CD14-positive monocyte (primary cell): ENCODE measurements at regions not wholly inside any gene's neighbourhood (a gene's known extent, or its start where the extent isn't known, plus 50 kb on each side); places are given as distances from the start of the nearest gene placed in this dataset.

Experiments
- DNase-seq, 3 donors: peaks; one replicate each; pipeline ENCODE4 v3.0.0-alpha.2; 2011 to 2022
- H2AFZ ChIP-seq: 2 replicates; pipeline ENCODE4 v1.6.0; 2012; ENCODE audit warnings: mild to moderate bottlenecking, low read depth, low read length, inconsistent platforms; ENCODE audit not compliant: insufficient read depth, poor library complexity, severe bottlenecking
- H3K27ac ChIP-seq, 2 donors: 1 replicate in 1 of 2; 2 replicates in 1 of 2; pipeline ENCODE4 v1.5.1; 2012 to 2013; ENCODE audit warnings: low read length in 2 of 2, control low read depth in 1 of 2, inconsistent platforms in 1 of 2, low read depth in 1 of 2, mild to moderate bottlenecking in 1 of 2
- H3K27me3 ChIP-seq, 2 donors: one replicate each; pipeline versions ENCODE4 v1.6.0 to v1.6.1; 2011 to 2013; ENCODE audit warnings: low read length in 2 of 2; ENCODE audit not compliant: control insufficient read depth in 2 of 2, insufficient read depth in 2 of 2
- H3K36me3 ChIP-seq, 2 donors: replicated peaks in 1 of 2; 1 replicate in 1 of 2; 2 replicates in 1 of 2; pipeline versions ENCODE4 v1.5.1 to v1.6.1; 2012 to 2013; ENCODE audit warnings: low read length in 2 of 2, control low read depth in 1 of 2, inconsistent platforms in 1 of 2, mild to moderate bottlenecking in 1 of 2; ENCODE audit not compliant: insufficient read depth in 2 of 2, control insufficient read depth in 1 of 2
- H3K4me1 ChIP-seq, 2 donors: 1 replicate in 1 of 2; 2 replicates in 1 of 2; pipeline versions ENCODE4 v1.5.1 to v1.6.1; 2012 to 2013; ENCODE audit warnings: low read length in 2 of 2, control low read depth in 1 of 2, inconsistent platforms in 1 of 2, mild to moderate bottlenecking in 1 of 2, moderate library complexity in 1 of 2; ENCODE audit not compliant: insufficient read depth in 2 of 2, control insufficient read depth in 1 of 2
- H3K4me2 ChIP-seq: replicated peaks from 2 replicates; pipeline ENCODE3; 2012; ENCODE audit warnings: low read length, moderate library complexity, mild to moderate bottlenecking; ENCODE audit not compliant: poor library complexity, severe bottlenecking; ENCODE audit errors: extremely low read depth
- H3K4me3 ChIP-seq, 3 experiments: fragments of 200-600 bp in 1 of 3; sonication (generic) in 1 of 3; replicated peaks in 1 of 3; 1 replicate in 2 of 3; 2 replicates in 1 of 3; pipeline ENCODE4 v1.5.1; 2011 to 2013; ENCODE audit warnings: low read length in 3 of 3, mild to moderate bottlenecking in 3 of 3, control low read depth in 2 of 3, low read depth in 2 of 3, inconsistent platforms in 1 of 3, moderate library complexity in 1 of 3
- H3K79me2 ChIP-seq: 2 replicates; pipeline ENCODE4 v1.6.0; 2012; ENCODE audit warnings: mild to moderate bottlenecking, control low read depth, inconsistent platforms, low read length, moderate library complexity; ENCODE audit not compliant: insufficient read depth
- H3K9ac ChIP-seq: 2 replicates; pipeline ENCODE4 v1.6.0; 2017; ENCODE audit warnings: low read length, mild to moderate bottlenecking; ENCODE audit not compliant: insufficient read depth, poor library complexity, severe bottlenecking
- H3K9me3 ChIP-seq, 2 donors: replicated peaks in 1 of 2; 1 replicate in 1 of 2; 2 replicates in 1 of 2; pipeline versions ENCODE4 v1.5.1 to v1.6.1; 2012 to 2013; ENCODE audit warnings: low read length in 2 of 2, control low read depth in 1 of 2; ENCODE audit not compliant: control insufficient read depth in 1 of 2, insufficient read depth in 1 of 2
- H4K20me1 ChIP-seq: 2 replicates; pipeline ENCODE4 v1.6.0; 2012; ENCODE audit warnings: mild to moderate bottlenecking, low read length, control low read depth, moderate library complexity; ENCODE audit not compliant: insufficient read depth
- H3K27ac Mint-ChIP-seq, 7 donors: one replicate each; pipeline ENCODE4 v1.8.0; 2020; ENCODE audit warnings: mild to moderate bottlenecking in 7 of 7, mixed read lengths in 7 of 7, moderate library complexity in 6 of 7, inconsistent platforms in 2 of 7
- H3K27me3 Mint-ChIP-seq, 3 donors: one replicate each; pipeline ENCODE4 v1.8.0; 2021 to 2022; ENCODE audit warnings: low read depth in 3 of 3, mild to moderate bottlenecking in 3 of 3, mixed read lengths in 3 of 3, moderate library complexity in 3 of 3, inconsistent platforms in 1 of 3
- H3K36me3 Mint-ChIP-seq, 2 donors: one replicate each; pipeline ENCODE4 v1.8.0; 2020; ENCODE audit warnings: mixed read lengths in 2 of 2, inconsistent platforms in 1 of 2, mild to moderate bottlenecking in 1 of 2
- H3K4me1 Mint-ChIP-seq: one replicate; pipeline ENCODE4 v1.8.0; 2020; ENCODE audit warnings: mild to moderate bottlenecking, mixed read lengths
- H3K4me3 Mint-ChIP-seq, 2 donors: one replicate each; pipeline ENCODE4 v1.8.0; 2020; ENCODE audit warnings: mild to moderate bottlenecking in 2 of 2, mixed read lengths in 2 of 2, moderate library complexity in 1 of 2
- H3K9me3 Mint-ChIP-seq, 7 donors: one replicate each; pipeline ENCODE4 v1.8.0; 2020 to 2022; ENCODE audit warnings: mixed read lengths in 7 of 7, mild to moderate bottlenecking in 6 of 7, moderate library complexity in 6 of 7, inconsistent platforms in 2 of 7
- WGBS: methylation state at CpG from one replicate; pipeline ENCODE4 v1.1.5; 2013; ENCODE audit warnings: missing lambda C conversion rate; ENCODE audit not compliant: insufficient coverage; 5-methylcytosine and 5-hydroxymethylcytosine counted together
- intact Hi-C, 2 donors: fragments of 100-400 bp; cut with micrococcal nuclease; formaldehyde crosslinking; loops; one replicate each; pipeline versions ENCODE4 v1.15.0 to v1.15.1; 2023
- TF ChIP-seq, protein P1 (sequence below): fragments of 200-600 bp; IDR thresholded peaks from one replicate; pipeline ENCODE4 v1.8.0; 2022; ENCODE audit warnings: antibody characterized with exemption, mild to moderate bottlenecking

DNA sequence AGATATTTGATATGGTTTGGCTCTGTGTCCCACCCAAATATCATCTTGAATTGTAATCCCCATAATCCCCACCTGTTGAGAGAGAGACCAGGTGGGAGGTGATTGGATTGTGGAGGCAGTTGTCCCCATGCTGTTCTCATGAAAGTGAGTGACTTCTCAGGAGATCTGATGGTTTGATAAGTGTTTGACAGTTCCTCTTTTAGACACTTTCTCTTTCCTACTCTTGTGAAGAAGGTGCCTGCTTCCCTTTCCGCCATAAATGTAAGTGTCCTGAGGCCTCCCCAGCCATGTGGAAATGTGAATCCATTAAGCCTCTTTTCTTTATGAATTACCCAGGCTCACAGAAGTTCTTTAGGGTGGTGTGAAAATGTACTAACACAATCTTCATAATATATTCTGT lies 1404.0 kb upstream of the ADGRB3 start:
- intact Hi-C loops: no loop called here
- Mint-ChIP-seq H3K4me1 (no peaks in the 10 kb centered on the region), H3K36me3 (no peaks in the 10 kb centered on the region), H3K27ac (no peak overlapping the region), H3K4me3 (no peak overlapping the region), H3K27me3 (no peaks in the 10 kb centered on the region), H3K9me3 (peaks cover 0 to 2% (median 0%) of the 10 kb centered on the region in 7 donors)
- H3K79me2 ChIP-seq: no peaks in the 10 kb centered on the region
- no peak overlapping the region for H2AFZ ChIP-seq
- no peak overlapping the region for H3K27ac ChIP-seq
- H4K20me1 ChIP-seq: no peaks in the 10 kb centered on the region
- TF ChIP-seq, protein P1, sequence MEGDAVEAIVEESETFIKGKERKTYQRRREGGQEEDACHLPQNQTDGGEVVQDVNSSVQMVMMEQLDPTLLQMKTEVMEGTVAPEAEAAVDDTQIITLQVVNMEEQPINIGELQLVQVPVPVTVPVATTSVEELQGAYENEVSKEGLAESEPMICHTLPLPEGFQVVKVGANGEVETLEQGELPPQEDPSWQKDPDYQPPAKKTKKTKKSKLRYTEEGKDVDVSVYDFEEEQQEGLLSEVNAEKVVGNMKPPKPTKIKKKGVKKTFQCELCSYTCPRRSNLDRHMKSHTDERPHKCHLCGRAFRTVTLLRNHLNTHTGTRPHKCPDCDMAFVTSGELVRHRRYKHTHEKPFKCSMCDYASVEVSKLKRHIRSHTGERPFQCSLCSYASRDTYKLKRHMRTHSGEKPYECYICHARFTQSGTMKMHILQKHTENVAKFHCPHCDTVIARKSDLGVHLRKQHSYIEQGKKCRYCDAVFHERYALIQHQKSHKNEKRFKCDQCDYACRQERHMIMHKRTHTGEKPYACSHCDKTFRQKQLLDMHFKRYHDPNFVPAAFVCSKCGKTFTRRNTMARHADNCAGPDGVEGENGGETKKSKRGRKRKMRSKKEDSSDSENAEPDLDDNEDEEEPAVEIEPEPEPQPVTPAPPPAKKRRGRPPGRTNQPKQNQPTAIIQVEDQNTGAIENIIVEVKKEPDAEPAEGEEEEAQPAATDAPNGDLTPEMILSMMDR: no peak
- H3K27me3 ChIP-seq: no peaks in the 10 kb centered on the region
- H3K4me1 ChIP-seq: no peaks in the 10 kb centered on the region
- no peaks in the 10 kb centered on the region for H3K9me3 ChIP-seq
- DNase-seq: no peak
- no peak overlapping the region for H3K4me2 ChIP-seq
- no CpG with 5 or more reads among the region's 1 CpG for WGBS
- no peak overlapping the region for H3K9ac ChIP-seq
- no peaks in the 10 kb centered on the region for H3K36me3 ChIP-seq
- H3K4me3 ChIP-seq: no peak overlapping the region

DNA sequence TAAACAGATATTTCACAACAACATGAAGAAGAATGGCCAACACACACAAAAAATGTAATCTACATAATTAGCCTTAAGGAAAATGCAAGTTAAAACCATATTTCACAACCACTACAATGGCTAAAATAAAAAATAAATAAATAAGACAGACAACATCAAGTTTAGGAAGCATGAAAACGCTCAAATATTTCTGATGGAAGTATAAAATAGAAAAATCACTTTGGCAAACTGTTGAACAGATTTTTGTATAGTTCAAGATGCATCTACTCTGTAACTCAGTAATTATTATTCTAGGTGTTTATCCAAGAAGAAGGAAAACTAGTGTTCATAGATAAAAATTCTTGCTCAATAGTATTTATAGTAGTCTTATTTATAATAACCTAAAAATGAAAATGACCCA lies 1410.1 kb upstream of the ADGRB3 start:
- H2AFZ ChIP-seq: no peak overlapping the region
- H3K27ac Mint-ChIP-seq: no peak overlapping the region
- H3K4me1 Mint-ChIP-seq: no peaks in the 10 kb centered on the region
- peaks cover 0 to 5% (median 0%) of the 10 kb centered on the region in 7 donors for H3K9me3 Mint-ChIP-seq
- no peaks in the 10 kb centered on the region for H3K27me3 Mint-ChIP-seq
- no peaks in the 10 kb centered on the region for H3K36me3 ChIP-seq
- intact Hi-C loops: no loop called here
- no peak overlapping the region for H3K4me3 Mint-ChIP-seq
- no peak for DNase-seq
- H3K9ac ChIP-seq: no peak overlapping the region
- no peaks in the 10 kb centered on the region for H3K27me3 ChIP-seq
- TF ChIP-seq, protein P1: no peak
- WGBS: no CpG with 5 or more reads among the region's 1 CpG
- no peaks in the 10 kb centered on the region for H4K20me1 ChIP-seq
- H3K4me1 ChIP-seq: no peaks in the 10 kb centered on the region
- peaks cover 2 to 4% of the 10 kb centered on the region in 2 donors for H3K9me3 ChIP-seq
- no peaks in the 10 kb centered on the region for H3K36me3 Mint-ChIP-seq
- H3K79me2 ChIP-seq: no peaks in the 10 kb centered on the region
- no peak overlapping the region for H3K4me3 ChIP-seq
- no peak overlapping the region for H3K27ac ChIP-seq
- no peak overlapping the region for H3K4me2 ChIP-seq
